IPS-15b (cell line): ENCODE measurements at regions not wholly inside any gene's neighbourhood (a gene's known extent, or its start where the extent isn't known, plus 50 kb on each side); places are given as distances from the start of the nearest gene placed in this dataset.

Source experiments
- H3K27me3 ChIP-seq: one replicate; pipeline ENCODE4 v1.6.1; 2013; ENCODE audit warnings: low read length; ENCODE audit not compliant: control insufficient read depth, insufficient read depth
- H3K36me3 ChIP-seq: one replicate; pipeline ENCODE4 v1.6.1; 2013; ENCODE audit warnings: low read length; ENCODE audit not compliant: control insufficient read depth, insufficient read depth
- H3K4me1 ChIP-seq: one replicate; pipeline ENCODE4 v1.6.1; 2013; ENCODE audit warnings: mild to moderate bottlenecking, low read length; ENCODE audit not compliant: control insufficient read depth, insufficient read depth
- H3K4me3 ChIP-seq: one replicate; pipeline ENCODE4 v1.5.1; 2013; ENCODE audit warnings: low read depth, low read length
- H3K9ac ChIP-seq: one replicate; pipeline ENCODE4 v1.6.1; 2013; ENCODE audit warnings: low read depth, mild to moderate bottlenecking, low read length
- H3K9me3 ChIP-seq: one replicate; pipeline ENCODE4 v1.6.1; 2013; ENCODE audit warnings: mild to moderate bottlenecking, low read length; ENCODE audit not compliant: control insufficient read depth, insufficient read depth

- H3K36me3 ChIP-seq, result no peaks in the 10 kb centered on the region
- no peak overlapping the region for H3K9ac ChIP-seq
- H3K27me3 ChIP-seq, result no peaks in the 10 kb centered on the region
- no peaks in the 10 kb centered on the region for H3K4me1 ChIP-seq
- no peak overlapping the region for H3K4me3 ChIP-seq
- no peaks in the 10 kb centered on the region for H3K9me3 ChIP-seq
Measured at GRCh38 chr4:162582180-162582579, 418.4 kb upstream of the FSTL5 start.

DNA sequence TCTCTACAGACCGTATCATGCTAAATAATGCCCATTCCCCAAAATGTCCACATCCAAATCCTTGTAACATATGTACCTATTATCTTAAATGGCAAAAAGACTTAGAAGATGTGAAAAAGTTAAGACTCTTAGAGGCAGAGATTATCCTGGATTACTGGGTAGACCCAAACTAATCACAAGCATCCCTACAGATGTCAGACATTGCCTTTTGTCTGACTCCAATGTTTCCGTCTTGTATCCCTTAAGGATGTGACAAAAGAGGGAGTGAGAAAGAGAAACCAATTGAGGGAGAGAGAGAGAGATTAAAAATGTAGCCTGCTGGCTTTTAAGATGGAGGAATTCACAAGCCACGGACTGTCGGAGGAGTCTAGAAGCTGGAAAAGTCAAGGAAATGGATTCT, 401.9 kb upstream of the FSTL5 start:
- Histone ChIP-seq H3K9me3 (no peaks in the 10 kb centered on the region), H3K4me3 (no peak overlapping the region), H3K27me3 (no peaks in the 10 kb centered on the region), H3K4me1 (peaks cover 3% of the 10 kb centered on the region), H3K36me3 (no peaks in the 10 kb centered on the region), H3K9ac (no peak overlapping the region)

GRCh38 chr4:162560073-162560472, 396.3 kb upstream of the FSTL5 start:
- Histone ChIP-seq H3K4me1 (peaks cover 3% of the 10 kb centered on the region), H3K9me3 (no peaks in the 10 kb centered on the region), H3K9ac (no peak overlapping the region), H3K27me3 (no peaks in the 10 kb centered on the region), H3K36me3 (no peaks in the 10 kb centered on the region), H3K4me3 (no peak overlapping the region)

DNA sequence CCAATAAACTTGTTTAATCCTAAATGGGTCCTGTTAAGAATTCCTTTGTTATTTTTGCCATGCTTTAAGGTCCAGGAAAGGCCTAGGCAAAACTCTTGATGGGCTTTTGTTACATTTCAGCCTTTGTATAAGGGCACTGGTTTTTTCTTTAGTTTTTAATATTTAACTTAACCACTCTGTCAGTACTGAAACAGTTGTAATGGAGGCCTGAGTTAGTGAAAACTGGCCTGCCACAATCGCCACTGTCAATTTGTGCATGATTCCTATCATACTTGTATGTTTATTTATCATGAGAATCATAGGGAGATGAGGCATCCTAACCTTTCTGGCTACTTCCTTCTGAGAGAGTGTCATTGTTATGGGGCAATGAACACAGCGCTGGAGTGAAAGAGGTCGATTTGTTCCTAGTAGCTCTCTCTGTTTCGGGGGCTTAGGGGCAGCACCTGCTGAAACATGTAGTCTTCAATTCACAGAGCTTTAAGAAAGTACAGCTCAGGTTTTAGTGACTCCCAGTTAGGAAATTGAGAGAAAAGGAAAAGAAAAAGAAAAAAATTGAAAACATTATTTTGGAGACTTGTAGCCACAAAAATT, 393.8 kb upstream of the FSTL5 start:
- Histone ChIP-seq H3K9me3 (no peaks in the 10 kb centered on the region), H3K27me3 (no peaks in the 10 kb centered on the region), H3K36me3 (no peaks in the 10 kb centered on the region), H3K9ac (no peak overlapping the region), H3K4me1 (peaks cover 3% of the 10 kb centered on the region), H3K4me3 (no peak overlapping the region)

GRCh38 chr4:162535121-162535520, 371.3 kb upstream of the FSTL5 start:
- Histone ChIP-seq H3K27me3 (no peaks in the 10 kb centered on the region), H3K4me1 (no peaks in the 10 kb centered on the region), H3K36me3 (no peaks in the 10 kb centered on the region), H3K9me3 (no peaks in the 10 kb centered on the region), H3K4me3 (no peak overlapping the region), H3K9ac (no peak overlapping the region)

DNA sequence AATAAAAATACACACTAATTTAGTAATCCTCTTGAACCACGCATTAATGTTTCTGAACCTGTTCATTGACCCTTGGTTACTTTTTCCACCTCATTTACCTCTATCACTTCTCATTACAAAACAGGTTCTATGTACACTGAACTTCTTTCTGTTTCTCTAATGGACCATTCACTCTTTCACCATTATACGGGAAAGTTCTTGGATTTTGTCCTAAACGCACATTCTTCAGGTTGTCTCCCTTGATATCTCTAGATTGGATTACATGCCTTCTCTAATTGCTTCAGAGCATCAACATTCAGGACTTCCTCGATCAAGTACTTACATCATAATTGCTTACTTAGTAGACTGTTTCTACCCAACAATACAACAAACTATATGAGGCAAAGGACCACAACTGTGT, 359.4 kb upstream of the FSTL5 start:
- Histone ChIP-seq H3K9ac (no peak overlapping the region), H3K27me3 (no peaks in the 10 kb centered on the region), H3K36me3 (no peaks in the 10 kb centered on the region), H3K4me1 (no peaks in the 10 kb centered on the region), H3K9me3 (no peaks in the 10 kb centered on the region), H3K4me3 (no peak overlapping the region)

DNA sequence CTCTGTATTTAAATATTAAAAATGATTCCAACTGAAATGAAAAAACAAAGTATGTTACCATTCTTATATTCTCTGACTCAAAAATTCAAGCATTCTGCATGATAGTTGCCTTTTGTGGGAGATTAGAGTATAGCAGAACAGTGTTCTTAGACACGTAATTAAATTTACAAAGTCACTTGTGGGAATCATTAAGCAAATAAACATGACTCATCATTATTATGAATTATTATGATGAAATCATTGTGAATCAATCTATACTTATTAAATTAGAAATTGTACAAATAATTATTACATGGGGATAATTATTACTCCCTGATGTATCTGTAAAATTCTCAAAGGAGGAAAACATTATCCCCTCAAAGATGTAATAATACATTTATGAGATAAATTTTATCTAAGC, 358.9 kb upstream of the FSTL5 start:
- Histone ChIP-seq H3K9me3 (no peaks in the 10 kb centered on the region), H3K36me3 (no peaks in the 10 kb centered on the region), H3K4me1 (no peaks in the 10 kb centered on the region), H3K27me3 (no peaks in the 10 kb centered on the region), H3K9ac (no peak overlapping the region), H3K4me3 (no peak overlapping the region)

GRCh38 chr4:162510937-162511336, 347.1 kb upstream of the FSTL5 start:
- Histone ChIP-seq H3K4me3 (no peak overlapping the region), H3K4me1 (no peaks in the 10 kb centered on the region), H3K36me3 (no peaks in the 10 kb centered on the region), H3K27me3 (no peaks in the 10 kb centered on the region), H3K9me3 (no peaks in the 10 kb centered on the region), H3K9ac (no peak overlapping the region)

DNA sequence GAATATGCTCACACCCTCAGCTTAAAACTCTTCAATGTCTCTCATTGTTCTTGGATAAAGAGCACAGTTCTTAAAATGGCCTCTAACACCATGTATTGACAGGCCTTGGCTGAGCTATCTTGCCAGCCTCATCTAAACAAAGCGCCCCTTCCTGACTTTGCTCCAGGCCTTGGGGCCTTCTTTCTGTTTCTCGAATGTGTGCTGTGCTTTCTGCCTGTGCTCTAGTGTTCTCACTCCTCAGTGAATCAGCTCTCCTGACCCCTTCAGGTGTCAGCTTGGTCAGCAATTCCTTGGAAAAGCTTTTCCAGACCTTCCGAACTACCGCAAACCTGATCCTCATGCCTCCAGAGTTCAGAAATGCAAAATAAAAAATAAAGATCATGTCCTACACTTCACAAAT, 346.3 kb upstream of the FSTL5 start:
- no peaks in the 10 kb centered on the region for H3K36me3 ChIP-seq
- H3K4me3 ChIP-seq, result no peak overlapping the region
- no peaks in the 10 kb centered on the region for H3K4me1 ChIP-seq
- H3K27me3 ChIP-seq, result no peaks in the 10 kb centered on the region
- no peak overlapping the region for H3K9ac ChIP-seq
- H3K9me3 ChIP-seq, result no peaks in the 10 kb centered on the region

- no peak overlapping the region for H3K9ac ChIP-seq
- H3K27me3 ChIP-seq, result no peaks in the 10 kb centered on the region
- H3K4me1 ChIP-seq, result no peaks in the 10 kb centered on the region
- H3K4me3 ChIP-seq, result no peak overlapping the region
- H3K36me3 ChIP-seq, result no peaks in the 10 kb centered on the region
- H3K9me3 ChIP-seq, result no peaks in the 10 kb centered on the region
Measured at GRCh38 chr4:162509333-162509732, 345.5 kb upstream of the FSTL5 start.

DNA sequence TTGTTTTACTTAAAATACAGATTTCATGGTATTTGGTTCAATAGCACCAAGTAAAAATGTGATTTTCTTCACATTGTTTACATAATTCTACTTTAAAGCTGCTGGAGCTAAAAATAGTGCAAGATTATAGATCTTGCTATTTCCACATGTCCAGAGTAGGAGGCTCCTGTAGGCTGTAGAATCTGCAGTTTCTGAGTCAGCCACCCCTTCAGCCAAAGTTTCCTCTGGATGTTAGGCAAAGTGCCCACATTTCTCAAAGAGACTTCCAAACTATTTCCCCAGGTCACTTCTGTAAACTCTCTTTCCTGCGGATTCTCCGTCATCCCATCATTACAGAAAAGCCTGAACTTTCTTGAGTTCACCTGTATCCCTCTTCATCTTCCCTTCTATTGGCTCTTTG, 342.5 kb upstream of the FSTL5 start:
- no peaks in the 10 kb centered on the region for H3K36me3 ChIP-seq
- H3K4me1 ChIP-seq, result no peaks in the 10 kb centered on the region
- no peak overlapping the region for H3K9ac ChIP-seq
- H3K4me3 ChIP-seq, result no peak overlapping the region
- no peaks in the 10 kb centered on the region for H3K27me3 ChIP-seq
- H3K9me3 ChIP-seq, result no peaks in the 10 kb centered on the region

- Histone ChIP-seq H3K36me3 (no peaks in the 10 kb centered on the region), H3K9me3 (no peaks in the 10 kb centered on the region), H3K4me1 (no peaks in the 10 kb centered on the region), H3K9ac (no peak overlapping the region), H3K4me3 (no peak overlapping the region), H3K27me3 (no peaks in the 10 kb centered on the region)
Measured at GRCh38 chr4:162503868-162504267, 340.1 kb upstream of the FSTL5 start.
